HL-60 (cell line): ENCODE measurements at regions not wholly inside any gene's neighbourhood (a gene's known extent, or its start where the extent isn't known, plus 50 kb on each side); places are given as distances from the start of the nearest gene placed in this dataset.

Experiments
- DNase-seq, 2 experiments: peaks; one replicate each; pipeline ENCODE4 v3.0.0-alpha.2; 2010 to 2020; ENCODE audit warnings: low read depth in 1 of 2, low spot score in 1 of 2
- H3K27ac ChIP-seq: fragments of 250-450 bp; sonication (Bioruptor Pico); replicated peaks from 2 replicates; pipeline ENCODE4 v1.5.1; 2020; ENCODE audit warnings: mild to moderate bottlenecking, moderate library complexity
- H3K27me3 ChIP-seq: fragments of 250-450 bp; sonication (Bioruptor Pico); 2 replicates; pipeline ENCODE4 v1.5.1; 2021; ENCODE audit warnings: mild to moderate bottlenecking, moderate library complexity; ENCODE audit not compliant: insufficient read depth, poor library complexity, severe bottlenecking
- H3K4me3 ChIP-seq: replicated peaks from 2 replicates; pipeline ENCODE4 v1.5.1; 2011; ENCODE audit warnings: mild to moderate bottlenecking, control low read depth, low read length; ENCODE audit not compliant: insufficient read depth
- GABPA ChIP-seq: IDR thresholded peaks from 2 replicates; pipeline ENCODE4 v1.6.1; 2012; ENCODE audit warnings: low read depth
- POLR2AphosphoS5 ChIP-seq: IDR thresholded peaks from 2 replicates; pipeline ENCODE4 v1.6.1; 2012; ENCODE audit warnings: low read depth
- SPI1 ChIP-seq: IDR thresholded peaks from 2 replicates; pipeline ENCODE4 v1.6.1; 2012; ENCODE audit warnings: low read depth, mild to moderate bottlenecking, borderline replicate concordance
- TF ChIP-seq, protein P1 (sequence below): IDR thresholded peaks from 2 replicates; pipeline ENCODE4 v1.6.1; 2012; ENCODE audit warnings: low read depth; ENCODE audit not compliant: insufficient replicate concordance
- TF ChIP-seq, protein P2 (sequence below): IDR thresholded peaks from one replicate; pipeline ENCODE4 v1.5.1; 2011; ENCODE audit warnings: low read length, control low read depth, inconsistent platforms; ENCODE audit not compliant: insufficient read depth

DNA sequence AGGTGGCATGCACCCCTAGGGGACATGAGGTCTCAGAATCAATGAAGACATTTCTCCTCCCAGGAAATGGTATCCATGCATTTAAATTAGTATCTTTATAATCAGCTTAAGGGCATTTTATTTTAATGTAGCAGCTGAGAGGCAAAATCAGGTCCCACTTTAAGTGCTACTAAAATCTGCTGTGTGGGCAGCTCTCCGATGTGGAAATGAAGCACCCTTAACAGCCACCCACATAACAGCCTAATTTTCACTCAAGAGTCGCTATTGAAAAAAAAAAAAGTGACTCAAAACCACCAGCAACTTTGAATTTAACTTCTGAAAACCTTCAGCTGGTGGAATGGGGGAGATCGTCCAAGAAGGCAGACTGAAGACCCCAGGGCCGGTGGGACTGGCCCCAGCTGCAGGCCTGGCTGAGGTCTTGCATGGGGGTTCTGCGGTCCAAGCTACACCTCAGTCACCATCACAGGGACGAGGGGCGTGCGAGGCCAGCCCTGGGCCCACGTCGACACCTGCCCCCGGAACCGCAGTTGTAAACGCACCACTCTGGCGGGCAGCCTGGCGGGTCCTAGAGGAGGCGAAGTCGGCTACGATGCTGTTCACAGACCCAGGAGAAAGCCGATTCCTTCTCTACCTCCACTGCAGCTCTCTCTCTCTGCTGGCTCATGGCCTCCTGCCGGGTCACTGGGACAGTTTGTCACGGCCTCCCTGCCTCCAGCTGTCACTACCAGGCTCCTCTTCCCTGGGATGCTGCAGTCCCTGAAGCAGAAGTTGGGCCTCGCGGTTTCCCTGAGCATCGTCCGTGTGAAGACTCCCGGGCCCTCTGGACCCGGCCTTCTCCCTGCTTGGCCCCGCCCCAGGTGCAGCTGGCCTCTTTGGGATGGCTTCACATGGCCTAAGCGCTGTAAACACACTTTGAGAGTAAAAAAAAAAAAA lies 111.9 kb downstream of the KCNF1 start:
- no peak for DNase-seq
- TF ChIP-seq SPI1 (no peak), GABPA (no peak), POLR2AphosphoS5 (no peak)
- TF ChIP-seq, protein P1, sequence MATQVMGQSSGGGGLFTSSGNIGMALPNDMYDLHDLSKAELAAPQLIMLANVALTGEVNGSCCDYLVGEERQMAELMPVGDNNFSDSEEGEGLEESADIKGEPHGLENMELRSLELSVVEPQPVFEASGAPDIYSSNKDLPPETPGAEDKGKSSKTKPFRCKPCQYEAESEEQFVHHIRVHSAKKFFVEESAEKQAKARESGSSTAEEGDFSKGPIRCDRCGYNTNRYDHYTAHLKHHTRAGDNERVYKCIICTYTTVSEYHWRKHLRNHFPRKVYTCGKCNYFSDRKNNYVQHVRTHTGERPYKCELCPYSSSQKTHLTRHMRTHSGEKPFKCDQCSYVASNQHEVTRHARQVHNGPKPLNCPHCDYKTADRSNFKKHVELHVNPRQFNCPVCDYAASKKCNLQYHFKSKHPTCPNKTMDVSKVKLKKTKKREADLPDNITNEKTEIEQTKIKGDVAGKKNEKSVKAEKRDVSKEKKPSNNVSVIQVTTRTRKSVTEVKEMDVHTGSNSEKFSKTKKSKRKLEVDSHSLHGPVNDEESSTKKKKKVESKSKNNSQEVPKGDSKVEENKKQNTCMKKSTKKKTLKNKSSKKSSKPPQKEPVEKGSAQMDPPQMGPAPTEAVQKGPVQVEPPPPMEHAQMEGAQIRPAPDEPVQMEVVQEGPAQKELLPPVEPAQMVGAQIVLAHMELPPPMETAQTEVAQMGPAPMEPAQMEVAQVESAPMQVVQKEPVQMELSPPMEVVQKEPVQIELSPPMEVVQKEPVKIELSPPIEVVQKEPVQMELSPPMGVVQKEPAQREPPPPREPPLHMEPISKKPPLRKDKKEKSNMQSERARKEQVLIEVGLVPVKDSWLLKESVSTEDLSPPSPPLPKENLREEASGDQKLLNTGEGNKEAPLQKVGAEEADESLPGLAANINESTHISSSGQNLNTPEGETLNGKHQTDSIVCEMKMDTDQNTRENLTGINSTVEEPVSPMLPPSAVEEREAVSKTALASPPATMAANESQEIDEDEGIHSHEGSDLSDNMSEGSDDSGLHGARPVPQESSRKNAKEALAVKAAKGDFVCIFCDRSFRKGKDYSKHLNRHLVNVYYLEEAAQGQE, result no peak
- TF ChIP-seq, protein P2, sequence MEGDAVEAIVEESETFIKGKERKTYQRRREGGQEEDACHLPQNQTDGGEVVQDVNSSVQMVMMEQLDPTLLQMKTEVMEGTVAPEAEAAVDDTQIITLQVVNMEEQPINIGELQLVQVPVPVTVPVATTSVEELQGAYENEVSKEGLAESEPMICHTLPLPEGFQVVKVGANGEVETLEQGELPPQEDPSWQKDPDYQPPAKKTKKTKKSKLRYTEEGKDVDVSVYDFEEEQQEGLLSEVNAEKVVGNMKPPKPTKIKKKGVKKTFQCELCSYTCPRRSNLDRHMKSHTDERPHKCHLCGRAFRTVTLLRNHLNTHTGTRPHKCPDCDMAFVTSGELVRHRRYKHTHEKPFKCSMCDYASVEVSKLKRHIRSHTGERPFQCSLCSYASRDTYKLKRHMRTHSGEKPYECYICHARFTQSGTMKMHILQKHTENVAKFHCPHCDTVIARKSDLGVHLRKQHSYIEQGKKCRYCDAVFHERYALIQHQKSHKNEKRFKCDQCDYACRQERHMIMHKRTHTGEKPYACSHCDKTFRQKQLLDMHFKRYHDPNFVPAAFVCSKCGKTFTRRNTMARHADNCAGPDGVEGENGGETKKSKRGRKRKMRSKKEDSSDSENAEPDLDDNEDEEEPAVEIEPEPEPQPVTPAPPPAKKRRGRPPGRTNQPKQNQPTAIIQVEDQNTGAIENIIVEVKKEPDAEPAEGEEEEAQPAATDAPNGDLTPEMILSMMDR, result no peak
- Histone ChIP-seq H3K27ac (no peak overlapping the region), H3K27me3 (no peaks in the 10 kb centered on the region), H3K4me3 (no peak overlapping the region)

DNA sequence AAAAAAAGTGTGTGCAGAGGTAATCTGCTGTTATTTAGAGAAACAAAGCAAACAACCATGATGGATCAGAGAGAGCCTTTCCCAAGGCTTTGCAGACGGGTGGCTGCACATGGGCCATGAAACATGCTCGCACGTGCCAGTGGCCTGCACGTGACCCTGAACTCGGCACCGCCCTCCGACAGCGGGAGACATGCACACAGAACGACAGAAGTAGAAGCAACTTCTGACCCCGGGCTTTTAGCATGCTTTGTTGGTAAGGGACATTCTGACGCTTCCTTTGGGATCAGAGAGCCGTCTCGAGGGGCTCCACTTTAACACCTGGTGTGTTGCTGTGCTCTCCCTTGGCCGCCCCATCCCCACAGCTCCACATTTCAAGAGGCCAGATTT lies 112.5 kb downstream of the KCNF1 start:
- Histone ChIP-seq H3K27me3 (no peaks in the 10 kb centered on the region), H3K27ac (no peak overlapping the region), H3K4me3 (no peak overlapping the region)
- no peak for DNase-seq
- TF ChIP-seq POLR2AphosphoS5 (no peak), SPI1 (no peak), GABPA (no peak)
- TF ChIP-seq, protein P2, result no peak
- TF ChIP-seq, protein P1, result no peak

DNA sequence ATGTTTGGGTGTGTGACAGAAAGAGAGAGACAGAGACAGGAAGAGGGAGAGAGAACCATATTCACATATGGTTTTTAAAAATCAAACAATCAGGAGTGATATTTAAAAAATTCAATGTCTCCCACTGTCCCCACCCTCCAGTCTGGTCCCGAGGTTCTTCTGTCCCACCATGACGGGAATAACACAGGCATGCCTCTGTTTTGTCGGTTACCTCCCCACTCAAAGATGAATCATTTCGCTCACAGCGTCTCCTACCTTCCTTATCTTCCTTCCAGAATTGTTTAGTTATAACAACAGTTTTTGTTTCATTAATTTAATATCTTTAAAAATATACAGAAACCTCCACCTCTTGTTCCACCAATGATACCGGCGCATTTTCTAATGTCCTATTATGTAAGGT lies 113.0 kb downstream of the KCNF1 start:
- Histone ChIP-seq H3K27me3 (no peaks in the 10 kb centered on the region), H3K27ac (no peak overlapping the region), H3K4me3 (no peak overlapping the region)
- TF ChIP-seq GABPA (no peak), SPI1 (no peak), POLR2AphosphoS5 (no peak)
- TF ChIP-seq, protein P1, result no peak
- TF ChIP-seq, protein P2, result no peak
- DNase-seq, result no peak
